ENCODE measurements at regions not wholly inside any gene's neighbourhood (a gene's known extent, or its start where the extent isn't known, plus 50 kb on each side); places are given as distances from the start of the nearest gene placed in this dataset.
"Not testable (repeated sequence)": the region's sequence is repeated elsewhere in the genome, so short reads cannot be mapped to it uniquely, and the experiment has no call there.

DNA sequence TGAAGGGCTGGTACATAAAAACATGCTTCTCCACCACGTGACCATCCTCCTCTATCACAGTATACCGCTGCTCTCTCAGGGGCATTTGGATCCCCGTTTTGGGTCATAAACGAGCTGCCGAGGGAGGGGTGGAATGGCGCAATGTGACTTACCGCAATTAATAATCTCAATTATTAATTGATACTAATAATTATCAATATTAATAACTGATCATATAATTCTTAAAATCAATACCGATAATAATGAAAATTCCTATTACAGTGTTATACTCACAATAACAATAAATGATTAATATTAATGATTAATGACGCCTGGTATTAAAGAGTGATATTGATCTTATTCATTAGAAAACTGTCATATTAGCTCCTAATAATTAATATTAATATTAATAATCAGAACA lies 56.1 kb upstream of the FRG2C start:
- H3K36me3 ChIP-seq (replicated peaks in 1 of 2; ENCODE audit: control insufficient read depth in 2 of 2, insufficient read depth in 2 of 2, low read length in 2 of 2); H3K4me1 ChIP-seq (ENCODE audit: control insufficient read depth in 2 of 2, insufficient read depth in 1 of 2, low read depth in 1 of 2, low read length in 2 of 2); H3K4me2 ChIP-seq (ENCODE audit: insufficient read depth, low read length, poor library complexity, severe bottlenecking); DNase-seq (ENCODE audit: low spot score); H3K79me1 ChIP-seq (ENCODE audit: low read depth, low read length); H3K23ac ChIP-seq (ENCODE audit: low read depth, low read length, poor library complexity); H3K14ac ChIP-seq (ENCODE audit: low read length); H2AK5ac ChIP-seq (ENCODE audit: low read depth, low read length); H4K91ac ChIP-seq (ENCODE audit: low read depth, low read length, poor library complexity); H3K27ac ChIP-seq (replicated peaks; ENCODE audit: low read length); H2BK12ac ChIP-seq (ENCODE audit: low read length); H2BK120ac ChIP-seq (ENCODE audit: low read depth, low read length); H4K8ac ChIP-seq (ENCODE audit: low read depth, low read length); H3K18ac ChIP-seq (ENCODE audit: low read length); H3K9ac ChIP-seq (ENCODE audit: low read depth, low read length, poor library complexity); H2AFZ ChIP-seq (ENCODE audit: low read length); H3K9me3 ChIP-seq (replicated peaks in 1 of 2; ENCODE audit: control insufficient read depth in 2 of 2, insufficient read depth in 1 of 2, low read depth in 1 of 2, low read length in 2 of 2); H3K27me3 ChIP-seq (ENCODE audit: control insufficient read depth in 3 of 3, insufficient read depth in 3 of 3, low read depth in 1 of 3, low read length in 3 of 3); H3K4me3 ChIP-seq (ENCODE audit: low read length in 2 of 2); H2BK5ac ChIP-seq (ENCODE audit: low read length); H2BK15ac ChIP-seq (ENCODE audit: low read length); H3K4ac ChIP-seq (ENCODE audit: low read length): not testable (repeated sequence)
- WGBS, 2 donors (ENCODE audit: extremely low coverage in 2 of 2, insufficient read length in 2 of 2, insufficient replicate concordance in 1 of 2): no CpG with 5 or more reads among the region's 9 CpGs

DNA sequence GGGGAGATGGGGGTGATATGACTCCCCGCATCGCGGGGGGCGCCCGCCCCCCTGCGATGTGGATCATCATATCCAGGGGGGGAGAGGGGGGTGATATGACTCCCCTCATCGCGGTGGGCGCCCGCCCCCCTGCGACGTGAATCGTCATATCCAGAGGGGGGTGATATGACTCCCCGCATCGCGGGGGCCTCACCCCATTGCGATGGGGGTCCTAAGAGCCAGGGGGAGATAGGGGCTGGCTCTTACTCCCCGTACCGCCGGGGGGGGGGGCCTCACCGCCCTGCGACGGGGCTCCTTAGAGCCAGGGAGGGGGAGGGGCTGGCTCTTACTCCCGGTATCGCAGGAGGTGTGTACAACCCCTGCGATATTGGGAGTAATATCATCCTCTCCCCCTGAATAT lies 54.5 kb upstream of the FRG2C start:
- H2BK12ac ChIP-seq (ENCODE audit: low read length); H3K14ac ChIP-seq (ENCODE audit: low read length); H2BK5ac ChIP-seq (ENCODE audit: low read length); H3K79me1 ChIP-seq (ENCODE audit: low read depth, low read length); H2BK15ac ChIP-seq (ENCODE audit: low read length); H3K9ac ChIP-seq (ENCODE audit: low read depth, low read length, poor library complexity); H3K27ac ChIP-seq (replicated peaks; ENCODE audit: low read length); H4K91ac ChIP-seq (ENCODE audit: low read depth, low read length, poor library complexity); H3K9me3 ChIP-seq (replicated peaks in 1 of 2; ENCODE audit: control insufficient read depth in 2 of 2, insufficient read depth in 1 of 2, low read depth in 1 of 2, low read length in 2 of 2); H3K18ac ChIP-seq (ENCODE audit: low read length); H2AFZ ChIP-seq (ENCODE audit: low read length); H2AK5ac ChIP-seq (ENCODE audit: low read depth, low read length); H4K8ac ChIP-seq (ENCODE audit: low read depth, low read length); H3K4me1 ChIP-seq (ENCODE audit: control insufficient read depth in 2 of 2, insufficient read depth in 1 of 2, low read depth in 1 of 2, low read length in 2 of 2); DNase-seq (ENCODE audit: low spot score); H3K27me3 ChIP-seq (ENCODE audit: control insufficient read depth in 3 of 3, insufficient read depth in 3 of 3, low read depth in 1 of 3, low read length in 3 of 3); H3K23ac ChIP-seq (ENCODE audit: low read depth, low read length, poor library complexity); H2BK120ac ChIP-seq (ENCODE audit: low read depth, low read length); H3K4me3 ChIP-seq (ENCODE audit: low read length in 2 of 2); H3K4ac ChIP-seq (ENCODE audit: low read length); H3K4me2 ChIP-seq (ENCODE audit: insufficient read depth, low read length, poor library complexity, severe bottlenecking); H3K36me3 ChIP-seq (replicated peaks in 1 of 2; ENCODE audit: control insufficient read depth in 2 of 2, insufficient read depth in 2 of 2, low read length in 2 of 2): not testable (repeated sequence)
- no CpG with 5 or more reads among the region's 26 CpGs for WGBS, 2 donors (ENCODE audit: extremely low coverage in 2 of 2, insufficient read length in 2 of 2, insufficient replicate concordance in 1 of 2)

DNA sequence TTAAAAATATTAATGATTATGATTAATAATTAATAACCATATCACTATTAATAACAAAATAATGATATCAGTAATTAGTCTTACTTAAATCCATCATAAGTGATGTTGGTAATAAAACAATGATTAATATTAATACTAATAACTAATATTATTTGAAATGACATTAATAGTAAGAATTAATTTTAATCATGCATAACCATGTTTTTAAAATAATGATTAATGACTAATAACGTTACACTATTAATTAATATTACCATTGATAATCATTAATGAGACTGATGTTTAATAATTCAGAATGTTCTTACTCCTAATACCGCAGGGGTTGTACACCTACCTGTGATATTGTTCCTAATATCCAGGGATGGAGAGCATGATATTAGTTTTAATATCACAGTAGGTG lies 53.4 kb upstream of the FRG2C start:
- H3K27ac ChIP-seq (replicated peaks; ENCODE audit: low read length): no peak overlapping the region
- no peak overlapping the region for H2BK5ac ChIP-seq (ENCODE audit: low read length)
- no CpG with 5 or more reads among the region's 2 CpGs for WGBS, 2 donors (ENCODE audit: extremely low coverage in 2 of 2, insufficient read length in 2 of 2, insufficient replicate concordance in 1 of 2)
- no peak overlapping the region for H3K18ac ChIP-seq (ENCODE audit: low read length)
- no peak overlapping the region for H2AFZ ChIP-seq (ENCODE audit: low read length)
- no peaks in the 10 kb centered on the region for H3K36me3 ChIP-seq (replicated peaks in 1 of 2; ENCODE audit: control insufficient read depth in 2 of 2, insufficient read depth in 2 of 2, low read length in 2 of 2)
- no peak overlapping the region for H3K4me2 ChIP-seq (ENCODE audit: insufficient read depth, low read length, poor library complexity, severe bottlenecking)
- no peaks in the 10 kb centered on the region for H3K27me3 ChIP-seq (ENCODE audit: control insufficient read depth in 3 of 3, insufficient read depth in 3 of 3, low read depth in 1 of 3, low read length in 3 of 3)
- no peaks in the 10 kb centered on the region for H3K4me1 ChIP-seq (ENCODE audit: control insufficient read depth in 2 of 2, insufficient read depth in 1 of 2, low read depth in 1 of 2, low read length in 2 of 2)
- H4K8ac ChIP-seq (ENCODE audit: low read depth, low read length): no peak overlapping the region
- H2BK120ac ChIP-seq (ENCODE audit: low read depth, low read length): no peak overlapping the region
- no peak for DNase-seq (ENCODE audit: low spot score)
- H3K14ac ChIP-seq (ENCODE audit: low read length): no peak overlapping the region
- H2BK15ac ChIP-seq (ENCODE audit: low read length): no peak overlapping the region
- H3K9me3 ChIP-seq (replicated peaks in 1 of 2; ENCODE audit: control insufficient read depth in 2 of 2, insufficient read depth in 1 of 2, low read depth in 1 of 2, low read length in 2 of 2): no peaks in the 10 kb centered on the region
- H2AK5ac ChIP-seq (ENCODE audit: low read depth, low read length): no peak overlapping the region
- no peak overlapping the region for H3K4ac ChIP-seq (ENCODE audit: low read length)
- no peak overlapping the region for H4K91ac ChIP-seq (ENCODE audit: low read depth, low read length, poor library complexity)
- no peak overlapping the region for H3K4me3 ChIP-seq (ENCODE audit: low read length in 2 of 2)
- no peak overlapping the region for H2BK12ac ChIP-seq (ENCODE audit: low read length)
- no peak overlapping the region for H3K9ac ChIP-seq (ENCODE audit: low read depth, low read length, poor library complexity)
- no peak overlapping the region for H3K23ac ChIP-seq (ENCODE audit: low read depth, low read length, poor library complexity)
- H3K79me1 ChIP-seq (ENCODE audit: low read depth, low read length): no peaks in the 10 kb centered on the region

DNA sequence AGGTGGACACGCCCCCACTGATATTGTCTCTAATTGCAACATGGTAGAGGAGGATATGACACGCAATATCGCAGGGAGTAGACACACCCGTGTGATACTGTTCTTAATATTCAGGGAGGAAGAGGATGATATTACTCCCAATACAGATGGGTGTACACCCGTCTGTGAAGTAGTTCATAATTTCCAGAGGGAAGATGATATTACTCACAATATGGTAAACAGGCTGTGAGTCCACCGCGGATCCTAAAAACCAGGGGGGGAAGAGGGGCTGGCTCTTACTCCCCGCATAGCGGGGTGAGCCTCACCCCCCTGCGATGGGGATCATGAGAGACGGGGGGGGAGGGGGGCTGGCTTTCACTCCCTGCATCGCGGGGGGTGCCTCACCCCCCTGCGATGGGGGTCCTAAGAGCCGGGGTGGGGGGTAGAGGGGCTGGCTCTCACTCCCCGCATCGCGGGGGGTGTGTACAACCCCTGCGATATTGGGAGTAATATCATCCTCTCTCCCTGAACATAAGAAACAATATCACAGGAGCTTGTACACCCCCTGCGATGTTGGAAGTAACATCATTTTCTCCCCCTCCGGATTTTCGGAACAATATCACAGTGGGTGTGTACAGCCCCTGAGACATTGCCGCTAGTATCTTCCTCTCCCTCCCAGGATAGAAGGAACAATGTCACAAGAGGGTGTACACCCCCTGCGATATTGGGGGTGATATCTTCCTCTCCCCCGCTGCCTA lies 52.2 kb upstream of the FRG2C start:
- not testable (repeated sequence) for H2BK15ac ChIP-seq (ENCODE audit: low read length); H3K27me3 ChIP-seq (ENCODE audit: control insufficient read depth in 3 of 3, insufficient read depth in 3 of 3, low read depth in 1 of 3, low read length in 3 of 3); H3K9ac ChIP-seq (ENCODE audit: low read depth, low read length, poor library complexity); H3K4me1 ChIP-seq (ENCODE audit: control insufficient read depth in 2 of 2, insufficient read depth in 1 of 2, low read depth in 1 of 2, low read length in 2 of 2); H2AFZ ChIP-seq (ENCODE audit: low read length); H4K91ac ChIP-seq (ENCODE audit: low read depth, low read length, poor library complexity); H3K14ac ChIP-seq (ENCODE audit: low read length); H2AK5ac ChIP-seq (ENCODE audit: low read depth, low read length); H3K18ac ChIP-seq (ENCODE audit: low read length); H3K4me3 ChIP-seq (ENCODE audit: low read length in 2 of 2); H3K4ac ChIP-seq (ENCODE audit: low read length); H3K79me1 ChIP-seq (ENCODE audit: low read depth, low read length); H2BK12ac ChIP-seq (ENCODE audit: low read length); DNase-seq (ENCODE audit: low spot score); H3K27ac ChIP-seq (replicated peaks; ENCODE audit: low read length); H2BK5ac ChIP-seq (ENCODE audit: low read length); H3K9me3 ChIP-seq (replicated peaks in 1 of 2; ENCODE audit: control insufficient read depth in 2 of 2, insufficient read depth in 1 of 2, low read depth in 1 of 2, low read length in 2 of 2); H2BK120ac ChIP-seq (ENCODE audit: low read depth, low read length); H3K4me2 ChIP-seq (ENCODE audit: insufficient read depth, low read length, poor library complexity, severe bottlenecking); H3K36me3 ChIP-seq (replicated peaks in 1 of 2; ENCODE audit: control insufficient read depth in 2 of 2, insufficient read depth in 2 of 2, low read length in 2 of 2); H3K23ac ChIP-seq (ENCODE audit: low read depth, low read length, poor library complexity); H4K8ac ChIP-seq (ENCODE audit: low read depth, low read length)
- no CpG with 5 or more reads among the region's 25 CpGs for WGBS, 2 donors (ENCODE audit: extremely low coverage in 2 of 2, insufficient read length in 2 of 2, insufficient replicate concordance in 1 of 2)

Data from neuronal stem cell (in vitro differentiated cells).